ENCODE measurements at regions not wholly inside any gene's neighbourhood (a gene's known extent, or its start where the extent isn't known, plus 50 kb on each side); places are given as distances from the start of the nearest gene placed in this dataset.

- Histone ChIP-seq H3K36me3 (ENCODE audit: insufficient read depth, low read length) (no peaks in the 10 kb centered on the region), H3K79me2 (ENCODE audit: insufficient read depth, low read length) (no peaks in the 10 kb centered on the region), H3K27ac (ENCODE audit: low read length) (no peak overlapping the region), H3K9me3 (ENCODE audit: insufficient read depth, low read length, severe bottlenecking) (no peaks in the 10 kb centered on the region), H3K27me3 (ENCODE audit: insufficient read depth, low read length, poor library complexity) (no peaks in the 10 kb centered on the region), H3K4me3 (ENCODE audit: low read depth in 1 of 2, low read length in 2 of 2) (no peak overlapping the region), H3K4me2 (ENCODE audit: insufficient read depth, low read length) (no peak overlapping the region), H3K9ac (ENCODE audit: low read depth, low read length) (no peak overlapping the region), H3K4me1 (ENCODE audit: insufficient read depth, low read length) (no peaks in the 10 kb centered on the region), H4K20me1 (ENCODE audit: insufficient read depth, low read length) (no peaks in the 10 kb centered on the region), H2AFZ (ENCODE audit: low read depth, low read length) (no peak overlapping the region)
- ATAC-seq (ENCODE audit: insufficient read depth, low read depth): no peak
- TF ChIP-seq CTCF (IDR thresholded peaks at IDR 0.05; ENCODE audit: borderline replicate concordance, extremely low read depth, low read length, poor library complexity, severe bottlenecking): no peak
- no peak for TF ChIP-seq EZH2 (IDR thresholded peaks at IDR 0.05; ENCODE audit: borderline replicate concordance, low read depth, low read length, severe bottlenecking)
- no peak for DNase-seq
Measured at GRCh38 chr1:185495007-185495406, 178.0 kb upstream of the IVNS1ABP start.

GRCh38 chr1:185492089-185492825 lies 175.2 kb upstream of the IVNS1ABP start:
- ATAC-seq (ENCODE audit: insufficient read depth, low read depth): no peak
- DNase-seq: no peak
- TF ChIP-seq EZH2 (IDR thresholded peaks at IDR 0.05; ENCODE audit: borderline replicate concordance, low read depth, low read length, severe bottlenecking) (no peak), CTCF (IDR thresholded peaks at IDR 0.05; ENCODE audit: borderline replicate concordance, extremely low read depth, low read length, poor library complexity, severe bottlenecking) (no peak)
- no peak overlapping the region for H3K27ac ChIP-seq (ENCODE audit: low read length)
- H3K9ac ChIP-seq (ENCODE audit: low read depth, low read length): no peak overlapping the region
- H3K4me2 ChIP-seq (ENCODE audit: insufficient read depth, low read length): no peak overlapping the region
- H3K4me1 ChIP-seq (ENCODE audit: insufficient read depth, low read length): no peaks in the 10 kb centered on the region
- H2AFZ ChIP-seq (ENCODE audit: low read depth, low read length): no peak overlapping the region
- no peaks in the 10 kb centered on the region for H3K79me2 ChIP-seq (ENCODE audit: insufficient read depth, low read length)
- no peaks in the 10 kb centered on the region for H4K20me1 ChIP-seq (ENCODE audit: insufficient read depth, low read length)
- no peak overlapping the region for H3K4me3 ChIP-seq (ENCODE audit: low read depth in 1 of 2, low read length in 2 of 2)
- H3K36me3 ChIP-seq (ENCODE audit: insufficient read depth, low read length): no peaks in the 10 kb centered on the region
- peaks cover 4% of the 10 kb centered on the region for H3K27me3 ChIP-seq (ENCODE audit: insufficient read depth, low read length, poor library complexity)
- H3K9me3 ChIP-seq (ENCODE audit: insufficient read depth, low read length, severe bottlenecking): no peaks in the 10 kb centered on the region

- Histone ChIP-seq H3K27me3 (ENCODE audit: insufficient read depth, low read length, poor library complexity) (peaks cover 4% of the 10 kb centered on the region), H3K4me1 (ENCODE audit: insufficient read depth, low read length) (no peaks in the 10 kb centered on the region), H3K79me2 (ENCODE audit: insufficient read depth, low read length) (no peaks in the 10 kb centered on the region), H3K9me3 (ENCODE audit: insufficient read depth, low read length, severe bottlenecking) (no peaks in the 10 kb centered on the region), H3K4me2 (ENCODE audit: insufficient read depth, low read length) (no peak overlapping the region), H3K27ac (ENCODE audit: low read length) (no peak overlapping the region), H4K20me1 (ENCODE audit: insufficient read depth, low read length) (no peaks in the 10 kb centered on the region), H3K4me3 (ENCODE audit: low read depth in 1 of 2, low read length in 2 of 2) (no peak overlapping the region), H3K9ac (ENCODE audit: low read depth, low read length) (no peak overlapping the region), H3K36me3 (ENCODE audit: insufficient read depth, low read length) (no peaks in the 10 kb centered on the region), H2AFZ (ENCODE audit: low read depth, low read length) (no peak overlapping the region)
- DNase-seq (no peak), ATAC-seq (ENCODE audit: insufficient read depth, low read depth) (no peak)
- no peak for TF ChIP-seq EZH2 (IDR thresholded peaks at IDR 0.05; ENCODE audit: borderline replicate concordance, low read depth, low read length, severe bottlenecking)
- no peak for TF ChIP-seq CTCF (IDR thresholded peaks at IDR 0.05; ENCODE audit: borderline replicate concordance, extremely low read depth, low read length, poor library complexity, severe bottlenecking)
Measured at GRCh38 chr1:185491604-185492003, 174.6 kb upstream of the IVNS1ABP start.
